ENCODE measurements at regions not wholly inside any gene's neighbourhood (a gene's known extent, or its start where the extent isn't known, plus 50 kb on each side); places are given as distances from the start of the nearest gene placed in this dataset.

DNA sequence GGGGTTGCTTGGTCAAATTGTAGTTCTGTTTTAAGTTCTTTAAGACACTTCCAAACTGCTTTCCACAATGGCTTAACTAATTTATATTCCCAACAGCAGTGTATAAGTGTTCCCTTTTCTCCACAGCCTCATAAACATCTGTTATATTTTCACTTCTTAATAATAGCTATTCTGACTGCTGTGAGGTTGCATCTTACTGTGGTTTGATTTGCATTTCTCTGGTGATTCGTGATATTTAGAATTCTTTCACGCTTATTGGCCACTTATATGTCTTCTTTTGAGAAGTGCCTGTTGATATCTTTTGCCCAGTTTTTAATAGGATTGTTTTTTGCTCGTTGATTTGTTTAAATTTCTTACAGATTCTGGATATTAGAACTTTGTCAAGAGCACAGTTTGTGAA is 278.6 kb upstream of the ITM2A start:
- DNase-seq (ENCODE audit: low spot score), result no peak

DNA sequence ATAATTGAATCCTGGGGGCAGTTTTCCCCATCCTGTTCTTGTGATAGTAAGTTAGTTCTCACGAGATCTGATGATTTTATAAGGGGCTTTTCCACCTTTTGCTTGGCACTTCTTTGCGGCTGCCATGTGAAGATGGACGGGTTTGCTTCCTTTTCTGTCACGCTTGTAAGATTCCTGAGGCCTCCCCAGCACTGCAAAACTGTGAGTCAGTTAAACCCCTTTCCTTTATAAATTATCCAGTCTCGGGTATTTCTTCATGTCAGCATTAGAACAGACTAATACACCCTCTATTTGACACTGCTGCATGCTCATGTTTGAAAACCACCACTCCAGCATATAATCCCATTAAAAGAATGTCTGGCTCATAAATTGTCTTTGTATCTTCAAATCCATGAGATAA is 264.4 kb upstream of the ITM2A start:
- DNase-seq (ENCODE audit: low spot score), result no peak

DNA sequence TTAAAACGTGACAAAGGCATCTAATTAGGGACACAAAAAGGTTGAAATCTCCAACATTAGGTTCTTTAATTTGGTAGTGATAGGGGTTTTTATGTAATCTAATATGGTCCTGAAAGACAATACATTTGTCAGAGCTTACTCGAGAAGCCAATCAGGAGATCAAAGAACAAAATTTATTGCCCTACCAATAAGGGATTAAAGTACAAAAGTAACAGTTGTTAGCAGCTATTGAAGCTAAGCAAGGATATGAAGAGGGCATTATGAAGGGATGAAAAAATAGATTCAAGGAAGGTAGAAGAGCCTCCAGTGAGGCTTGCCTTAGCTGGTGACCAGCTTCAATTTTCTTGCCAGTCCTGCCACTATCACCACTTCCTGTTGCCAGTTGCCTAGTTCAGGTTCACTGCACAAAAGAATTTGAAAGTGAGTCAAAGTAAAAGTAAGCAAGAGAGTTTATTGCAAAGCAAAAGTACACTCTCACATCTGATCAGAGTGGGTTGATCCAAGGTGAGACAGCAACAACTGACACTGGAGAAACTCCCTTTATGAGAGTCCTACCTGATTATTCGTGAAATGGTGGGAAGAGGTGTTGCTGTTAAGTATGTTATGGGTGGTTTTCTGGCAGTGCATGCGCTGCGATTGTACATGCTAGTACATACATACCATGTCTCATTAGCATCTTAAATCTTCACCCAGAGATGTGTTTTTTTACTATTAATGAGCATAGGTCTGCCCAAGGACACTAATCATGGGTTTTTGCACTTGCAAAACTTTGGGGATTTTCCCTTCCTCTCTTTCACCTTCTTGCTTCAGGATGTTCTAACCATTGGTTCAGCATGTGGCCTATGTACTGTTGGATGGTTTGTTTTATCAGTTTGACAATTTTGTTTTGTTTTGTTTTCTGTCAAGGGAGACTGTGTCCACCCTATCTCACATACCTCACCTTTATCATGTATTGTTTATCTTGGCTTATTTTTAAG is 263.2 kb upstream of the ITM2A start:
- no peak for DNase-seq (ENCODE audit: low spot score)

DNA sequence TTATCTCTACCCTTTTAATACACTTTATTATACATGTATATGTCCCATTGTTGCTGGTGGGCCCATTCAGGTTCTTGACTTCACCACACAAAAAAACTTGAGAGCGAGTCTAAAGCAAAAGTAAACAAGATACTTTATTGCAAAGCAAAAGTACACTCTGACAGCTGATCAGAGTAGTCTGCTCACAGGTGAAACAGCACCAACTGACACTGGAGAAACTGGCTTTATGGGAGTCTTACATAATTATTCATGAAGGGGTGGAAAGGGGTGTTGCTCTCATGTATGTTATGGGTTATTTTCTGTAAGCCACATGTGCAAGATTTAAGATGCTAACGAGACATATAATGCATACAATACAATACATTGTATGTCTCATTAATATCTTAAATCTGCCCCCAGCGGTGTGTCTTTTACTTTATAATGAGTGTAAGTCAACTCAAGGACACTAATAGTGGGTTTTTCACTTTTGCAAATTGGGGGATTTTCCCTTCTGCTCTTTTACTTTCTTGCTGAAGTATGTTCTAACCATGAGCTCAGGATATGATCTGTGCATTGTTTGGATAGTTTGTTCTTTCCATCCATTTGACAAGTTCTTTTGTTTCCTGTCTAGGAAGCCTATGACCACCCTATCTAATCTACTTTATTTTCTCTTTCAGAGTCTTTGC is 256.1 kb upstream of the ITM2A start:
- no peak for DNase-seq (ENCODE audit: low spot score)

DNA sequence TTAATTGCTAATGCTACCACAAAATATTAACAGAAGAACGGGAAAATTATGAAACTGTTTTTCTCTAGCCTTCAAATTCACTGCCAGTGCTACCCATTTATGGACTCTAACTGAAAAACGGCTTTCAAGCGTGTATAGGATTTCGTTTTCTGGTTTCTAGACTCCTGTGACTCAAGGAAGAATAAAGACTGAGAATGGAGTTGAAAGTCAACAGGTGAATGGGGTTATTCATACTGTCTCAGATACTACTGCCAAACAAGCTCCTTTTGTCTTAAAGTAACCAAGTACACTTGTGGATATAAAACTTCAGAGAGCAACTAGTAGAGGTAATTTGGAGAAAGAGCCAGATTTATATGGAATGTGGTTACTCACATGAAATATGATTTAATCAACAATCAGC is 251.1 kb upstream of the ITM2A start:
- no peak for DNase-seq (ENCODE audit: low spot score)

DNA sequence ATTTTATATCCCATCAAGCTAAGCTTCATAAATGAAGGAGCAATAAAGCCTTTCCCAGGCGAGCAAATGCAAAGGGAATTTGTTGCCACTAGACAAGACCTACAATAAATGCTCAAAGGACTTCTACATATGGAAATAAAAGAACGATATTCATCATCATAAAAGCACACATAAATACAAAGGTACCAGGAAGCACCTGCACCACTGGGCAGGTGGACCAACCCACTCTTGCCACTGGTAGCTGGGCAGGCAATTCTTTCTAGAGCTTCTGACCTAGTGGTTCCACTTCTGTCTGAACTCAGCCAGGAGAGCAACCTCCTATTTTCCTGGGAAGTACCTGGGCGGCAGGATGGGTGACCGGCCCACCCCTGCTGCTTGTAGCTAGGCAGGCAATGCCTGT is 237.2 kb upstream of the ITM2A start:
- no peak for DNase-seq (ENCODE audit: low spot score)

DNA sequence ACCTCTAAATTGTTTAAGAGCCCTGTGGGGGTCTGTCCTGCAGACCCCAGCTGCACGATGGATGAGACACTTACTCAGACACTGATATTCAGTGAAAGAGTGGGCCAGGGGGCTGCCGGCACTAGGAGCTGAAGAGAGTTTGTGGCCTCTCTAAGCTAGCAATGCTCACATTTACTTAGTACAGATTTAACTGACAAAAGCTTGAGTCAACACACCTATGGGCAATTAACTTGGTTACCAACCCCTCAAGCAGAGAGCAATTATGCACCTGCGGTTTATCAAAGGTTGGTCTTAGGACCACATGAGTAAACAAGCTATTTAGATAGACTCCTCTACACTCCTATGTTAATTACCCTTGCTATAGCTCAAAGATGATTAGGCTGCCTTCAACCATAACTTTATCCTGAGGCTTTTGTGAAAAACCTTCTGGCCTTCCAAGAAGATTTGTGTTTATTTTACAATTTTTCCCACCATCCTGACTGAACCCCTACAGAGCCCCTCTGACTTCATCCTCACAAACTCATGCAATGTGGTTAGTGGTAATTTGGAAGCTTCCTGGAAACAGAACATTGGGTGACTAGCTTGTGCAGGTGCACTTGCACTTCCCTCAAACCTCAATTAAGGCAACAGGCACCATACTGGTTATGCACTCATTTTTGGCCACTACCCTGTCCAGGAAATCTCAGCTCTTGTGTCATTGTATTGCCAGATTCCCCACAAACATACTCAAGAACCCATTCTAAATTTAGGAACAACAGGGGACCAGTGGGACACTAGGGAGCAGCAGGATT is 234.4 kb upstream of the ITM2A start:
- DNase-seq (ENCODE audit: low spot score), result no peak

DNA sequence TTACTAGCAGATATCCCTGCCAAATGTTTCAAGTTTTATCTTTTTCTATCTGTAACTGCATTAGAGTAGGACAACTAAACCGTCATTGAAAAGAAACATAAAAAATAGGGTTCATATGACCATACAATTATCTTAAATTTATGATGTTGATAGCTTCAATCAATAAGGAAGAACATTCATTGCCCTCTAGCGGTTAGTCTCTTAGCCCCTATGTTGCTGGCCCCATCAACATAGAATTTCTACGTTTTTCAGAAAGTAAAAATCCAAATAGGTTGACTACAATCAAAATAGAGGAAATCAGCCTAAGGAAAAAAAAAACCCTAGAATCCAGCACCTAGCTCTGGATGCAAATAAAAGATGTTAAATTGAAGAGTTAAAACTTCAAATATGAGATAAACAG is 225.1 kb upstream of the ITM2A start:
- DNase-seq (ENCODE audit: low spot score), result no peak

DNA sequence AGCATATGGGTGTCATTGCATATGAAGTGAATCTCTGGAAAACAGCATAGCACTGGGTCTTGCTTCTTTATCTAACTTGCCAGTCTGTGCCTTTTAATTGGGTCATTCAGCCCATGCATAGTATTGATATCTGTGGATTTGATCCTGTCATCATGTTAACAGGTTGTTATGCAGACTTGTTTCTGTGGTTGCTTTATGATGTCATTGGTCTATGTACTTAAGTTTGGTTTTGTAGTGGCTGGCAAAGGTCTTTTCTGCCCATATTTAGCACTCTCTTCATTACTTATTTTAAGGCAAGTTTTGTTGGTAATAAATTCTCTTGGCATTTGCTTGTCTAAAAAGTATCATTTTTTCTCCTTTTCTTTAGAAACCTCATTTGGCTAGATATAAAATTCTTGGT is 221.1 kb upstream of the ITM2A start:
- DNase-seq (ENCODE audit: low spot score), result no peak

DNA sequence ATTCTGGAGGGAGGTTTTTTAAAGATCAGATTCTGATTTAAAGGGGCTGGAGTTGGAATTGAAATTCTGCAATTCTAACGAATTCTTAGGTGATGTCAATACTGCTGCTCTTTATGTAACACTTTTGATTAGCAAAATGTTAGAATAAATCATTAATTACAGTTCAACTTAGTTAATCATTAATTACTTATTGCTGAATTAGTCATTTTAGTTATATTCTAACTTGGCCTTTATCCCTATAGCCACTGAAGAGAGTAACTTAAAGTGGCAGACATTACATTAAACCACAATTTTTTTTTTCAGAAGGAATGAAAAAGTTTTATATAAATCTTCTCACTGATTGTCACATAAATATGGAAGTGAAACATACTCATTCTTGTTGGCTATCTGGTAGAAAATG is 206.6 kb upstream of the ITM2A start:
- DNase-seq (ENCODE audit: low spot score), result no peak

DNA sequence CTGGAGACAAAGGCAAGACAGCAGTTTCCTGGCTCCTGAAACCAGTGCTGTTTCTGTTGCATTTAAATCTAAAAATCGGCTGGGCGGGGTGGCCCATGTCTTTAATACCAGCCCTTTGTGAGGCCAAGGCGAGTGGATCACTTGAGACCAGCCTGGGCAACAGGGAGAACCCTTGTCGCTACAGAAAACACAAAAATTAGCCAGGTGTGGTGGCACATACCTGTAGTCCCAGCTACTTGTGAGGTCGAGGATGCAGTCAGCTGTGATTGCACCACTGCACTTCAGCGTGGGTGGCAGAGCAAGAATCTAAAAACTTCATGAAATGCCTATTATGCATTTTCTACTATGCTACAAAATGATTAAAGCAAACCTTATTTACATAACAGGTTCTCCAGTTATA is 205.4 kb upstream of the ITM2A start:
- no peak for DNase-seq (ENCODE audit: low spot score)

DNA sequence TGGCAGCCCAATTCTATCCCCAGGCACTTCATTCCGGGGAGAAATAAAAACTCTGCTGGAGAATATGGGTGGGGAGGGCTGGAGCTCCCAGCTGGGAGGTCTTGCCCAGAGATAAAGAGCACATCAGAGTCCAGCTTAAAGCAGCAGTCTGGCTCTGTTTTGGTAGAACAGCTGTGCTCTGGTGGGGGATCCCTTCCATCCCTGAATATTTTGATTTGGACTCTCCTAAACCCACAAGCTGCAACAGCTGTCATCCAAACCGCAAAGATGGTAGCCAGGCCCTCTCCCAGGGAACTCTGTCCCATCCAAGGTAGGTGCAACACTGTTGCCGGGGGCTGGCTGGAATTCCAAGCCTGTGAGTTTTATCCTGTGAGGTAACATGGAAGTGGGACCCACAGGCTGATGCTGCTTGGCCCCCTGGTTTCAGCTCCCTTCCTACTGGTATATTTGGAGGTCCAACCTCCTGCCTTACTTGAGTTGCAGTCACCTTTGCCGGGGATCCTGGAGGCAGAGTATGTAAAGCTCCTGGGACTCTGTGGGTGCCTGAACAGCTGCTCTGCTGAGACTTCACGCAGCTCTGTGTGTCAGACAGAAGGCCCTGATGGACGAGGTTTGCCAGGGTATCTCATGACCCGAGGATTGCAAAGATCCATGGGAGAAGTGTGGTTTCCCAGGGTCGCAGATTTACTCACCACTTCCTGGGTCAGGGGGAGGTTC is 203.5 kb upstream of the ITM2A start:
- DNase-seq (ENCODE audit: low spot score), result no peak

DNA sequence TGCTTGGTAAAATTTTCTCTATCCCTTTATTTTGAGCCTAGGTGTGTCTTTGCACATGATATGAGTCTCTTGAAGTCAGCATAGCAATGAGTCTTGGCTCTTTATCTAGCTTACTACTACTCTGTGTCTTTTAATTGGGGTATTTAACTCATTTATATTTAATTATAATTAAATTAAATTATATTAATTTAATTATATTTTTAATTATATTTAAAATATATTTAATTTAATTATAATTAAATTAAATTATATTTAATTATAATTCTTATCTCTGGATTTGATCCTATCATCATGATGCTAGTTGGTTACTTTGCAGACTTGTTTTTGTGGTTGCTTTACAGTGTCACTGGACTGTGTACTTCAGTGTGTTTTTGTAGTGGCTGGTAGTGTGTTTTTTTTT is 201.2 kb upstream of the ITM2A start:
- no peak for DNase-seq (ENCODE audit: low spot score)

DNA sequence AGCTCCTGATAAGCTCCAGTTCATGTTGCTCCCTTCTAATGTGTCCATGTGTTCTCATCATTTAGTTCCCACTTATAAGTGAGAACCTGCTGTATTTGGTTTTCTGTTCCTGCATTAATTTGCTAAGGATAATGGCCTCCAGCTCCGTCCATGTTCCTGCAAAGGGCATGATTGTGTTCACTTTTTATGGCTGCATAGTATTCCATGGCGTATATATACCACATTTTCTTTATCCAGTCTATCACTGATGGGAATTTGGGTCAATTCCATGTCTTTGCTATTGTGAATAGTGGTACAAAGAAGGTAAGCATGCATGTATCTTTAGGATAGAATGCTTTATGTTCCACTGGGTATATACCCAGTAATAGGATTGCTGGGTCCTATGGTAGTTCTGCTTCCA is 197.2 kb upstream of the ITM2A start:
- no peak for DNase-seq (ENCODE audit: low spot score)

DNA sequence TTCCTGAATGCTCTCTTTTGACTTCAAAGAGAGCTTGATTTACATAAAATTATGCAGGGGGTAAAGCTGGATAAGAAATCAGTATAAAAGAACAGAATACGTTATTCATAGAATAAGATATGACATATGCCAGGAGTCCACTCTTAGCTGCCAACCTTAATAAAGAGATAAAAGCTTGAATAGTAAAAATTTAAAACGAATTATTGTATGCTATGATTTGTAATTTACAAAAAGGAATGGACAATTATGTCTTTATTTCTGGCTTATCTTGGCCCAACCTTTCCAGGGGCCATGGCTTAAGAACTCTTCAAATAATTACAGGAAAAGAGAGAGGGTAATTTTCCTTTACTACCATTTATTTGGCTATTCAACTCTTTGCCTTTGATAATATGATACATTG is 192.2 kb upstream of the ITM2A start:
- DNase-seq (ENCODE audit: low spot score), result no peak

DNA sequence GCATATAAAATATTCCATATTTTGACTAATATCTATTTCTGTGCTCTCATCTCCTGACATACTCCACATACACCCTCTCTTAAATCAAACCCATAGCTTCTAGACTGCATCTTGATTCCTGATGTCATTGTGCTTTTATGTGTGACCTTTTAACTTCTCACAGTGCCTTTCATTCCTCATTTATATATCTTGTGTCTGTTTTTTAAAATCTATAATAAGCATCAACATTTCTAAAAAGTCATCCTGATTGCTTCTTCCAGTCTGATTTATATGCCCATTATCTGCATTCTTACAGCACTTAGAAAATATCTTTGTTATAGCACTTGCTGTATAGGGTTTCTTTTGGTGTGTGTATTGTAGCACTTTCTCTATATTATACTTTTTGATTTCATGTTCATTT is 190.1 kb upstream of the ITM2A start:
- DNase-seq (ENCODE audit: low spot score), result no peak

DNA sequence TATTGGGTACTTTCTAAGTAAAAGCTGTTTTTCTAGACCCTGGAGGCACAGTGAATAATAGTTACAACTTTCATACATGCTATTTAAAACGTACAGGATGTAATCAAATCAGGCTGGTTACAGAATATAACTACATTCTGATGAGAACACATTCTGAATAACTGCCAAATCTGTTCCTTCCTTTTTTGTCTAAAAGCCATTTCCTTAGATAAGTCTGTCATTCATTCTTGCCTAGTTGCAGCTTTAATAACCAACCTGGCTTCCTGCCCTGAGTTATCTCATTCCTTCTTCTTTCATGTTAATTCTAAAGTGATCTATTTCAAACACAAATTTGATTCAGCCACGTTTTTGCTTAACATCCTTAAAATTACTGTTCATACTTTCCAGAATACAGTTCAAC is 189.7 kb upstream of the ITM2A start:
- DNase-seq (ENCODE audit: low spot score), result no peak

DNA sequence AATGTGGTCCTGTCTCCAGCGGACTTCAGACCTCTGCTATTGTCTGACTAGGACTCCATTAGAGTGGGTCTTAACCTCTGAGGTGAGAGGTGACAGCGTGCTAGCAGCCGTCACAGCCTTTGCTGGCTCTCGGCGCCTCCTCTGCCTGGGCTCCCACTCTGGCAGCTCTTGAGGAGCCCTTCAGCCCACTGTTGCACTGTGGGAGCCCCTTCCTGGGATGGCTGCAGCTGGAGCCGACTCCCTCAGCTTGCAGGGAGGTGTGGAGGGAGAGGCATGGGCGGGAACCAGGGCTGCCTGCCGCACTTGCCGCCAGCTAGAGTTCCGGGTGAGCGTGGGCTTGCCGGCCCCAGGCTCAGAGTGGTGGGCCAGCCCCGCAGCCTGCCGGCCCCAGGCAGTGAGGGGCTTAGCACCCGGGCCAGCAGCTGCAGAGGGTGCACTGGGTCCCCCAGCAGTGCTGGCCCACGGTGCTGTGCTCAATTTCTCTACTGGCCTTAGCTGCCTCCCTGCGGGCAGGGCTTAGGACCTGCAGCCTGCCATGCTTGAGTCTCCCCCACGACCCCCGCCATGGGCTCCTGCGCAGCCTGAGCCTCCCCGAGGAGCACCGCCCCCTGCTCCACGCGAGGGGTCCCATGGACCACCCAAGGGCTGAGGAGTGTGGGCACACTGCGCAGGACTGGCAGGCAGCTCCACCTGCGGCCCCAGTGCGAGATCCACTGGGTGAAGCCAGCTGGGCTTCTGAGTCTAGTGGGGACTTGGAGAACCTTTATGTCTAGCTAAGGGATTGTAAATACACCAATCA is 163.4 kb upstream of the ITM2A start:
- no peak for DNase-seq (ENCODE audit: low spot score)

DNA sequence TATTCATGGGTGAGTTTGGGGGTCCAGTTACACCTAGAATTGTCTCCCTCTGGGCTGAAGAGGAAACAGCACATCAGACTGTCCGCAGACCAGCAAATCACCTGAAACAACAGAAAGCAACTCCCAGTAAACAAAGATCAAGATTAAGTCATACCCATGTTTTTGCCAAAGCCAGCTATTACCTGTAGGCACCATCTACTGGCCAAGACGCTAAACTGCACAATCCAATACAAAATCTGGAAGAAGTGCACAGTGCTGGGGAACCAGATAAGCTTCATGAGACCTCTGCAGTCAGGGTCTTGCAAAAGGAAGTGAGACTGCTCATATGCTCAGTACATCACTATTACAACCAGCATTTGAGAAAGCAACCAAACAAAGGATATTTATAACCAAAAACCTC is 157.5 kb upstream of the ITM2A start:
- DNase-seq (ENCODE audit: low spot score), result no peak

DNA sequence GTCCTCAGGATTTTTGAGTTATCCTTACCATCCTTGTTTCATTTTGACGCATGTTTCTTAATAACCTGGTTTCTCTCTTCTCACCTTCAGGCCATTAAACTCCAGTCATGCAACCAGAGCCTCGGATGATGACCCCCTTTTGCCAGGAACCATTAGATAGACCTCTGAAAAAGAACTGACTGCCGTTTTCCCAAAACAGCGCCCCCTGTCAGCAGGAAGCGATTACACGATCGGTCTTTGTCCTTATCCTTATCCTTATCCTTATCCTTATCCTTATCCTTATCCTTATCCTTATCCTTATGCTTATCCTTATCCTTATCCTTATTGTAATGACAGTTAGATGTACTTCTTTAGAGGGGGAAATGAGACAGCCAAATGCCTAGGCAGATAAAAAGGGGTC is 148.4 kb upstream of the ITM2A start:
- no peak for DNase-seq (ENCODE audit: low spot score)

DNA sequence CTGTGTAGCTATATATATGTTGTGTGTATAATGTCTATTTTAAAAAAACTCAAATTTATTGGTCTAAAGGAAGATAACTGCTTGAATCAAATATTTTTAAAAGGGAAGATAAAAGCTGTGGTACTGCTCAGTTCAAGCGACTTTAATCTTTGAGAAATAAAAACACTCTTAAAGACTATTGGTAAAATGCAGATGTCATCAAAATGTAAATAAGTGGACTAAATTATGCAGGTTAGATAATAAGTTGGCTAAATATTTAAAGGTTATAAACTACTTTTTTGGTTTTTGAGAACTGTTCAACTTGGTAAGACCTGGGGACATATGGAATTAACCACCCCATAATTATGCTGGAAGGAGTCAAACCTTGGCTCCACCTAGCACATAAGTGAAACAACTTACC is 144.7 kb upstream of the ITM2A start:
- no peak for DNase-seq (ENCODE audit: low spot score)

Data from globus pallidus (tissue), 1 donor.